22Rv1 (cell line): ENCODE measurements at regions not wholly inside any gene's neighbourhood (a gene's known extent, or its start where the extent isn't known, plus 50 kb on each side); places are given as distances from the start of the nearest gene placed in this dataset.
"Not testable (repeated sequence)": the region's sequence is repeated elsewhere in the genome, so short reads cannot be mapped to it uniquely, and the experiment has no call there.

Experiments used
- H3K27ac ChIP-seq: fragments of 450-650 bp; 2 replicates; pipeline ENCODE4 v1.5.1; 2017
- ZFX ChIP-seq: fragments of 450-650 bp; IDR thresholded peaks from 2 replicates; pipeline ENCODE4 v1.6.1; 2017; ENCODE audit warnings: antibody characterized with exemption, borderline replicate concordance
- TF ChIP-seq, protein P1 (sequence below): fragments of 450-650 bp; IDR thresholded peaks from 2 replicates; pipeline ENCODE4 v1.5.1; 2017; ENCODE audit warnings: mild to moderate bottlenecking

DNA sequence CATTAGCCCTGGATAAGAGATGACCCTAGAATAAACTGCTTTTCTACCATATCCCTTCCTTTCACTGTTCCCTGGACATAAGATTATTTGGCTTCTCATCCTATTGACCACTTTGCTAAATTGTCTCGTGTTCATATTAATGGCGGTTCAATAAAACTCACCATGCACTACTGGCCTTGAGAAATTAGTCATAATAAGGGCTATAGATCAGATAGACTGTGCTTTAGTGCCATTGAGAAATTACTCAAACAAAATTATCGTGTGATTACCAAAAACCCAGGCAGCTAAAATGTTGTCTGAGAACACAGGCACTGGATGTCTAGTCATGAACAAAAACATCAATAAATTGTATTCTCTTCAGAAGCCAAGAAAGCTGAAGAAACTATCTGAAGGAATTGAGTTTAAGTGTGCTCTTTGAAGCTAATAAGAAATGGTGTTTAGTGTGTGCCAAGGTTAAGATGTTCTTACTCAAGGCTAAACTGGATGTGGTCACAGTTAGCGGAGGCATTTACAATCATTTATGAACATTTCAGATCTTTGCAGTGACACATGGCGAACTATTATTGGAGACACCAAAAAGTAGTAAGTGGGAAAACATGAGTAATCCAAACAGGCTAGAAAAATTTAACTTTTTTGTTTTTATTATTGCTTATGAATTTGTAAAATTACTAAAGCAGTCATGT lies 460.4 kb upstream of the RORB start:
- no peak for TF ChIP-seq ZFX
- TF ChIP-seq, protein P1, sequence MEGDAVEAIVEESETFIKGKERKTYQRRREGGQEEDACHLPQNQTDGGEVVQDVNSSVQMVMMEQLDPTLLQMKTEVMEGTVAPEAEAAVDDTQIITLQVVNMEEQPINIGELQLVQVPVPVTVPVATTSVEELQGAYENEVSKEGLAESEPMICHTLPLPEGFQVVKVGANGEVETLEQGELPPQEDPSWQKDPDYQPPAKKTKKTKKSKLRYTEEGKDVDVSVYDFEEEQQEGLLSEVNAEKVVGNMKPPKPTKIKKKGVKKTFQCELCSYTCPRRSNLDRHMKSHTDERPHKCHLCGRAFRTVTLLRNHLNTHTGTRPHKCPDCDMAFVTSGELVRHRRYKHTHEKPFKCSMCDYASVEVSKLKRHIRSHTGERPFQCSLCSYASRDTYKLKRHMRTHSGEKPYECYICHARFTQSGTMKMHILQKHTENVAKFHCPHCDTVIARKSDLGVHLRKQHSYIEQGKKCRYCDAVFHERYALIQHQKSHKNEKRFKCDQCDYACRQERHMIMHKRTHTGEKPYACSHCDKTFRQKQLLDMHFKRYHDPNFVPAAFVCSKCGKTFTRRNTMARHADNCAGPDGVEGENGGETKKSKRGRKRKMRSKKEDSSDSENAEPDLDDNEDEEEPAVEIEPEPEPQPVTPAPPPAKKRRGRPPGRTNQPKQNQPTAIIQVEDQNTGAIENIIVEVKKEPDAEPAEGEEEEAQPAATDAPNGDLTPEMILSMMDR, result no peak
- no peak overlapping the region for H3K27ac ChIP-seq

DNA sequence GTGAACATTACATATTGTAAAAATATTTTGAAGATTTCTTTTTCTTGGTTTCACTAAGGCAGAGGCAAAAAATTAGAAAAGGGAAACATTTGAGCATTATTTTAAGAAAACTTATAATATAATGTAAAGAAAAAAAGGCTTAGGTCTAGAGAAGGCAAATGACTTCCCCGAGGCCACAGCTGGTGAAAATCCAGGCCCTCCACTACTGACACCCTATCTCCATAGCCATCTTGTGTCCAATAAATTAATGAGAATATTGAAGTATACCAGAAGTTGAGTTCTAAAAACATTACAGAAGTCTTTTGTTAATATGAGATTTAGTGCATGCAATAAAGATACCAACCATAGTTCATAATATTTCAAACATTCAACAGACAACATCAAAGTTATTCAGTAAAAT lies 459.9 kb upstream of the RORB start:
- TF ChIP-seq, protein P1, result no peak
- TF ChIP-seq ZFX, result no peak
- no peak overlapping the region for H3K27ac ChIP-seq

DNA sequence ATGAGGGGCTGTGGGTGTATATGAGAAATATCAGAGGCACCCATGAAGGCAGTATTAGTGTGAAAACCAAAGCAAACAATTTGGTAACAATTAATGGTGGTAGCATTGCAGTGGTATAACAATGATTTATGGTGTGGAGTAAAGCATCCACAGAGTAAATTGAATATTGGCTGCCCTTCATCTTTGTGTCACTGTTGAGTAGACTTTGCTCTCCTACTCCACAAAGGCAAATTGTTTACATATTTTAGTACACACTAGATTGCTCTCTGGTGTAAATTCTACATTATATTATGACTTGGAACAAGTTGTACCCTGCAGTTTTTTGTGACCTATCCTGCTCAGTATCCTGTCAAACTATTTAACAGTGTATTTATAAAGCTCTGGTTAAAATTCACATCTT lies 455.5 kb upstream of the RORB start:
- peak overlapping the region; percentile 18; the same call in 1 of the 2 replicates for H3K27ac ChIP-seq
- TF ChIP-seq, protein P1, result no peak
- no peak for TF ChIP-seq ZFX

DNA sequence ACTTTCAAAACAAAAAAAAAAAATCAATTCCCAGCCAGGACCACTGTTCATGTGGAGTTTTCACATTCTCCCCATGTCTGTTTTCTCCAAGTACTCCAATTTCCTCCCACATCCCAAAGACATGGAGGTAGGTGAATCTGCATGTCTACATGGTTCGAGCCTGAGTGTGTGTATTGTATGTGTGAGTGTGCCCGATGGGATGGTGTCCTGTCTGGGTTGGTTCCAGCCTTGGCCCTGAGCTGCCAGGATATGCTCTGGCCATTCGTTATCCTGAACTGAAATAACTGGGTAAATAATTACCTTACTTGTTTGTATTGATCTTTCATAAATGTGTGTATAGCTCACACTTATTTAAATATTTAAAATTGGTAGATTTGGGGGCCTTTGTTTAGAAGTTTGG lies 452.3 kb upstream of the RORB start:
- TF ChIP-seq ZFX, result no peak
- TF ChIP-seq, protein P1, result no peak
- no peak overlapping the region for H3K27ac ChIP-seq

DNA sequence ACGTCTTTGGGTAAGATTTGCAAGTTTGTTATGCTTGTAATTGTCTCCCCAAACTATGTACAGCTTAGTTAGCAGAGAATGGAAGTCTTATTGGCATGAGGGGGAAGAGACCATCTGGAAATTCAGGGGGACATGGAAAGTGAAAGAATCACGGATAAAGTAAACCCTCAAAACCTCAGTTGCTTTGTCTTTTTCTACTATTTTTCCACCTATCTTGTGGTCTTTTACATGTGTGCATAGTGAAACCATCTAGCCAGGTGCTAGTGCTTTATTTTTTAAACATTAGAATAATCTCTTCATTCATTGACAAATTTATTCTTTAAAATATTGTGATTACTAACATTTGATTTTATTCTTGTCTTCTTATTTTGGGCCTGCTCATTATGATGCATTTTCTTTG lies 441.1 kb upstream of the RORB start:
- TF ChIP-seq, protein P1, result no peak
- H3K27ac ChIP-seq, result no peak overlapping the region

DNA sequence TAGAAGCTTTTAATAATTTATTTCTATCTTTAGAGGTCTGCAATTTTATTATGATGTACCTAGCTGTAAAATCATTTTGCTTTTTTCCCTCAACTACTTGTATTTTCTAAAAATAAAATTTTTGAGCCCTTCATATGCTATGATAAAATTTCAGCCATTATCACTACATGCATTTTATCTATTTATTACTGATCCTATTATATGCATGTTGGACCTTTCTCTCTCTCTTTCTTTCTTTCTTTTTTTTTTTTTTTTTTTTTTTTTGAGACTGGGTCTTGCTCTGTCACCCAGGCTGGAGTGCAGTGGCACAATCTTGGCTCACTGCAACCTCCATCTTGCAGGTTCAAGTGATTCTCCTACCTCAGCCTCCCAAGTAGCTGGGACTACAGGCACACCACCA lies 440.1 kb upstream of the RORB start:
- not testable (repeated sequence) for H3K27ac ChIP-seq

DNA sequence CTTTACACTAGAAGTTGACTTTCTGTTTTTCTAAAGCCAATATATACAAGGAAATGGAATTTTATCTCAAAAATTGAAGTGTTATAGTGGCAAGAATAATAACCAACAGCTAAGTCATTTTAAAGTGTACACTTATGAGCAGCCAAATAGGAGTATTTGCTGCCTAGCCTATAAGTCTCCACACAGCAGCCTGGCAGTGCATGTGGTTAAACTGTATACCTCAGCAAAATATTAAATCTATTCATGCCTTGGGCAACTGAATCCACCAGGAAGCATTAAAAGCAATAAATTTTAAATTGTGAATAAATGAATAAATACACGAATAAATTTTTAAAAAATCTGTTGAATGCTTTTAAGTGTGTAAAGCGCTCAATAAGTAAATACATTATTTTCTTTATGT lies 432.4 kb upstream of the RORB start:
- TF ChIP-seq ZFX, result no peak
- TF ChIP-seq, protein P1, result no peak
- H3K27ac ChIP-seq, result no peak overlapping the region

DNA sequence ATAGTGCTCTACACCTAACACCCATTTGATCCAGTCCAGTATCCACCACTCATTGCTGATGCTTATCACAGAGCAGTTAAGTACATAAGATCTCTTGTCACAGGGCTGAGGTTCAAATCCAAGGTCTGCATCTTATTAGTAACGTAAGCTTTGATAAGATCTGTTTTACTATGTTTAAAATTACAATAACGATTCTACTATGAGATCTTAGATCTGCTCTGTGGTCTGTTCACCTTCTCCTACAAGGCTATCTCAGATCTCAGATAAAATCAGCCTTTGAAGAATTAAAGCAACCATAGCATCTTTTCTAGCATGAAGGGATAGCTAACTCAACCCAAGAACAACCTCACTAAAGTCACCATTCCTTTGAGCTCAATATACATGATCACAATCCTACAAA lies 431.0 kb upstream of the RORB start:
- H3K27ac ChIP-seq, result no peak overlapping the region
- TF ChIP-seq, protein P1, result no peak
